ENCODE measurements at regions not wholly inside any gene's neighbourhood (a gene's known extent, or its start where the extent isn't known, plus 50 kb on each side); places are given as distances from the start of the nearest gene placed in this dataset.

DNA sequence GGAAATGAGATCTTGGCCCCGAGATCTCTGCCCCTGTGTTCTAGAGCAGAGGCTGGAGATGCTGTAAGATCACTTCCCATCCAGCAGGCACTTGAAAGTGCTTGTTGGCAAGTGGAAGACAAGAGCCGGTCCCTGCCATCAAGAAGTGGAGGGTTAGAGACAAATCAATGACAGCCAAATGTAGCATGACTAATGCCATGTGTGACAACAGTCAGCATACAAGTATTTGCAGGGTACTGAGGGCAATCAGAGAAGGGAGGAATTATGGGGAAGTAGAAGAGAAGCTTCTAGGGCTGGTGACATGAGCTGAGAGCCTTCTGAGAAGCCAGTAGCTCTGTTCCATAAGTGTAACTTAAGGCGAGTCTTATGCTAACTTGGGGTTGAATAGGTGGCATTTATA lies 58.6 kb downstream of the TMEM17 start:
- Histone ChIP-seq H3K27me3 (ENCODE audit: control insufficient read depth in 2 of 2, insufficient read depth in 1 of 2, low read length in 1 of 2) (no peaks in the 10 kb centered on the region), H3K4me3 (ENCODE audit: low read length in 2 of 2) (no peak overlapping the region)

DNA sequence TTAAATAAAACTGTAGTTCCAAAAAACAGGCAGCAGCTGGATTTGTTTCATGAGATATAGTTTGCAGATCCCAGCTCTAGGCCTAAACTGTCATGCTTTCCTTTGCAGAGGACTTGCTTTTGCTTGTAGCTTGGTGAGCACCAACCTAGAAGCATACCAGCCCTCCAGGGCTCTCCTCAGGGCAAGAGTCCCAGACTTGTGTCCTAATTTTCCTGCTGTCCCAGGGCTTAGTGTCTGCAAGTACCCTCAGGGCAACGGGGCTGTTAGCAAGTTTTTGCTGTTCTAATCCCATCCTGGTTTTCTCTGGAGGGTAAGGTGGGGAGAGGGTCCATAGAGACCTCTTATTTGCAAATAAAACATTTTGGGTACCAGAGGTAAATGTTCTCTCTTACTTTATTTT lies 59.5 kb downstream of the TMEM17 start:
- H3K27ac ChIP-seq (ENCODE audit: low read depth in 1 of 2, low read length in 1 of 2), result no peak overlapping the region
- no peaks in the 10 kb centered on the region for H3K36me3 ChIP-seq (ENCODE audit: control insufficient read depth in 2 of 2, insufficient read depth in 2 of 2, low read length in 1 of 2)
- H3K9me3 ChIP-seq (ENCODE audit: control insufficient read depth in 2 of 2, insufficient read depth in 1 of 2, low read length in 1 of 2), result peaks cover 0 to 2% of the 10 kb centered on the region in 2 donors
- 94% methylated on average over 1 of the region's 1 CpG for WGBS
- no peak overlapping the region for H3K4me3 ChIP-seq (ENCODE audit: low read length in 2 of 2)
- no peaks in the 10 kb centered on the region for H3K4me1 ChIP-seq (ENCODE audit: control insufficient read depth in 2 of 2, insufficient read depth in 2 of 2, low read length in 2 of 2)
- no peak for DNase-seq (ENCODE audit: low read depth in 6 of 9, low spot score in 9 of 9)
- no peaks in the 10 kb centered on the region for H3K27me3 ChIP-seq (ENCODE audit: control insufficient read depth in 2 of 2, insufficient read depth in 1 of 2, low read length in 1 of 2)

More for the DNA sequence above, 58.6 kb downstream of the TMEM17 start:
- H3K27ac ChIP-seq (ENCODE audit: low read depth in 1 of 2, low read length in 1 of 2), result no peak overlapping the region
- peaks cover 0 to 2% of the 10 kb centered on the region in 2 donors for H3K9me3 ChIP-seq (ENCODE audit: control insufficient read depth in 2 of 2, insufficient read depth in 1 of 2, low read length in 1 of 2)
- no peaks in the 10 kb centered on the region for H3K4me1 ChIP-seq (ENCODE audit: control insufficient read depth in 2 of 2, insufficient read depth in 2 of 2, low read length in 2 of 2)
- WGBS, result 96% methylated on average over 3 of the region's 3 CpGs
- H3K36me3 ChIP-seq (ENCODE audit: control insufficient read depth in 2 of 2, insufficient read depth in 2 of 2, low read length in 1 of 2), result no peaks in the 10 kb centered on the region
- no peak for DNase-seq (ENCODE audit: low read depth in 6 of 9, low spot score in 9 of 9)

DNA sequence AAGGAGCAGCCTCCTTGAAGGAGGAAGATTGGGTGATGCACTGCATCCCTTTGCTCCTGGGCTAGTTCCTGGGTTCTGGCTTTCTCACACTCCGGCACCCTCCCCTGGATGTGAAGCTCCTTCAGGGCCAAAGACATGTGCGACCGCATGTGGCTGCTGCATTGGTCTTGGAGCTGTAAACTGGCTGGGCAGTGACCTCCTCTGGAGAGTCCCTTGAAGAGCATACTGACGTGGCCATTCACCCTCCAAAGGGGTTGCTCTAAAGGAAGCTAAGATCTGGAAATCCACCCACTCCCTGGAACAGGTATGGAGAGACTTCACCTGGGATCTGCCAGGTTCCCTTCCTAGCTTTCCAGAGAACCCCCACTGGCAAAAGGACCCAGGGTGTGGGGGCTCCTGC lies 62.1 kb downstream of the TMEM17 start:
- Histone ChIP-seq H3K36me3 (ENCODE audit: control insufficient read depth in 2 of 2, insufficient read depth in 2 of 2, low read length in 1 of 2) (no peaks in the 10 kb centered on the region), H3K27ac (ENCODE audit: low read depth in 1 of 2, low read length in 1 of 2) (no peak overlapping the region), H3K9me3 (ENCODE audit: control insufficient read depth in 2 of 2, insufficient read depth in 1 of 2, low read length in 1 of 2) (peaks cover 0 to 2% of the 10 kb centered on the region in 2 donors), H3K27me3 (ENCODE audit: control insufficient read depth in 2 of 2, insufficient read depth in 1 of 2, low read length in 1 of 2) (no peaks in the 10 kb centered on the region), H3K4me1 (ENCODE audit: control insufficient read depth in 2 of 2, insufficient read depth in 2 of 2, low read length in 2 of 2) (no peaks in the 10 kb centered on the region), H3K4me3 (ENCODE audit: low read length in 2 of 2) (no peak overlapping the region)
- WGBS, result over 99% methylated on average over 4 of the region's 4 CpGs
- no peak for DNase-seq (ENCODE audit: low read depth in 6 of 9, low spot score in 9 of 9)

DNA sequence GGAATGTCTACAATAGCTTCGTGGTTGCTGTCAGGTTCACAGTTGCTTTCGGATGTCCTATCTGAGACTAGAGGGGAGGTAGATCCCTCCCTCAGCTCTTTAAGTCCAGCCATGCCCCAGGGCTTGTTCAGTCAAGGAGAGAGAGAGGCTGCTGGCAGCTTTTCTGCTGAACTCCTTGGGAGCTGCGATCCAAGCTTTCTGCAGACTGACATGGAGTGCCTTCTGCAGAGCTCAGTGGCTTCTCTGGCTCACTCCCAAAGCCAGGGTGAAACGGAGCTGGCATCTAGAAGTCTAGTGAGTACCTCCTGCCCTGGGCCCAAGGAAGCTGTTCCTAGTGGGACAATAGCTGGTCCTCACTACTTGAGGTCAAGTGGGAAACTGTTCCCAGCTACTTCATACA lies 62.5 kb downstream of the TMEM17 start:
- Histone ChIP-seq H3K36me3 (ENCODE audit: control insufficient read depth in 2 of 2, insufficient read depth in 2 of 2, low read length in 1 of 2) (no peaks in the 10 kb centered on the region), H3K4me3 (ENCODE audit: low read length in 2 of 2) (no peak overlapping the region), H3K27me3 (ENCODE audit: control insufficient read depth in 2 of 2, insufficient read depth in 1 of 2, low read length in 1 of 2) (no peaks in the 10 kb centered on the region), H3K9me3 (ENCODE audit: control insufficient read depth in 2 of 2, insufficient read depth in 1 of 2, low read length in 1 of 2) (peaks cover 0 to 2% of the 10 kb centered on the region in 2 donors), H3K4me1 (ENCODE audit: control insufficient read depth in 2 of 2, insufficient read depth in 2 of 2, low read length in 2 of 2) (no peaks in the 10 kb centered on the region), H3K27ac (ENCODE audit: low read depth in 1 of 2, low read length in 1 of 2) (no peak overlapping the region)
- WGBS, result 94% methylated on average over 4 of the region's 4 CpGs
- no peak for DNase-seq (ENCODE audit: low read depth in 6 of 9, low spot score in 9 of 9)

DNA sequence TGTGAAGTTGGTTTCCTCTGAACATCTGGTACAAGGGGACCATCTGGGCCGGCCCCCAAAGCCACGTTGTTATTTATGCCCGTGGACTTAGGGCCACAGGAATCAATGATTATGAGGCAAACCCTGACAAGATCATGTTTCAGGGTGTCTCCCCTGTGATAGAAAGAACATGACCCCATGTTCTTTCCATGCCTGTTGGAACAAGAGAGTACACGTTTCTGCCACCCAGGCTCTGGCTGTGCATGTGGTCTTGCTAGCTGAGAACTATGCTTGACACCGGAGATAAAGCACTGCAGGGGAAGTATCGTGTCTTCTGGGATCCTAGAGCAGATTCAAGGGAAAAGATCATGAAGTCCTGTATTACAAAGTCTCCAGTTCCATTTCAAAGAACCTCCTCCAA lies 64.2 kb downstream of the TMEM17 start:
- Histone ChIP-seq H3K4me3 (ENCODE audit: low read length in 2 of 2) (no peak overlapping the region), H3K9me3 (ENCODE audit: control insufficient read depth in 2 of 2, insufficient read depth in 1 of 2, low read length in 1 of 2) (no peaks in the 10 kb centered on the region), H3K27me3 (ENCODE audit: control insufficient read depth in 2 of 2, insufficient read depth in 1 of 2, low read length in 1 of 2) (no peaks in the 10 kb centered on the region), H3K4me1 (ENCODE audit: control insufficient read depth in 2 of 2, insufficient read depth in 2 of 2, low read length in 2 of 2) (no peaks in the 10 kb centered on the region), H3K27ac (ENCODE audit: low read depth in 1 of 2, low read length in 1 of 2) (no peak overlapping the region), H3K36me3 (ENCODE audit: control insufficient read depth in 2 of 2, insufficient read depth in 2 of 2, low read length in 1 of 2) (no peaks in the 10 kb centered on the region)
- DNase-seq (ENCODE audit: low read depth in 6 of 9, low spot score in 9 of 9), result no peak
- WGBS, result 92% methylated on average over 6 of the region's 6 CpGs

DNA sequence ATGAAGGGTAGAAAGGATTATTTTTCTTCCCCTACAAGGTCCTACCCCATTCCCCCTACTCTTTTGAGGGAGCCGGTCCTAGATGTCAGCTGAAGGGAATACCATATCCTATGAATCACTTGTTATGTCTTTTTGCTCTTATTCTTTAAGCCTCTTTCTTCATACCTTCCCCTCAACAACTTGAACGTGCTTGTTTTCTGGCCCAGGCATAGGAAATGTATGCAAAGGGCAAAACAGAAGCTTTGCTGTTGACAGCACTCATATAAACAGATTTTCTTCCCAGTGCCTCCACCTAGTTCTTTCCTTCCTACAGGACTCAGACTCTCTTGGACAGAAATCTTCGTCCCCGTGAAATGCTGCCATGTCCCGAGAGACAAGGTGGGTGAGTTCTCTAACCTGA lies 64.6 kb downstream of the TMEM17 start:
- no peak overlapping the region for H3K27ac ChIP-seq (ENCODE audit: low read depth in 1 of 2, low read length in 1 of 2)
- no peaks in the 10 kb centered on the region for H3K4me1 ChIP-seq (ENCODE audit: control insufficient read depth in 2 of 2, insufficient read depth in 2 of 2, low read length in 2 of 2)
- 93% methylated on average over 5 of the region's 5 CpGs for WGBS
- no peaks in the 10 kb centered on the region for H3K9me3 ChIP-seq (ENCODE audit: control insufficient read depth in 2 of 2, insufficient read depth in 1 of 2, low read length in 1 of 2)
- no peaks in the 10 kb centered on the region for H3K36me3 ChIP-seq (ENCODE audit: control insufficient read depth in 2 of 2, insufficient read depth in 2 of 2, low read length in 1 of 2)
- H3K27me3 ChIP-seq (ENCODE audit: control insufficient read depth in 2 of 2, insufficient read depth in 1 of 2, low read length in 1 of 2), result no peaks in the 10 kb centered on the region
- no peak for DNase-seq (ENCODE audit: low read depth in 6 of 9, low spot score in 9 of 9)
- H3K4me3 ChIP-seq (ENCODE audit: low read length in 2 of 2), result no peak overlapping the region

DNA sequence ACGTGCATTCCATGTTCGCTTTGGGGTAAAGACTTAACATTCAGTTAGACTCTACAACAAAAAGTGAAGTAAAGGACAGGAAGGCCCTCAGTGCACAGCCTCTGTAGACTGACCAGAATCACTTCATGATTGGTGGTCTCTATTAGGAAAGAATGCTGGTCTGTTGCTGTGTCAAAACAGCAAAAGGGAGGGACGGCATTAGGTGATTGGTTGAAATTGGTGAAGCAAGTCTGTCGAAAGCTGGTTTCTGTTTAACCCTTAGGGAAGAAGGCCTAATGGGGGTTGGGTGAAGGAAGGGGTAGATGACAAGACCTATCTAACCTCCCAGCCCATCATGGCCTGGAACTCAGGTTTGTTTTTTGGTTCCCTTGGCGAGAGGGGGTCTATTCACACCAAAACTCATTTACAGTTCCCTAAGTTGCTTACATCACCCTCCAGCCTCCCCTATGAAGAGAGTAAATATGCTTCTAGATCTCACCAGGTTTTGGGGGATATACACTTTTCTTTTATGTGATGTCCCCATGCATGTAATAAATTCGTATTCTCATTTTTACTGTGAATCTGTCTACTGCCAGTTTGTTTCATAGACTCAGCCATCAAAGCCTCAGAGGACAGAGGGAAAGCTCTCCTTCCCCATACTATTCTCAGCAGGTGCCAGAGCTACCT lies 65.6 kb downstream of the TMEM17 start:
- H3K4me3 ChIP-seq (ENCODE audit: low read length in 2 of 2), result no peak overlapping the region
- no peak for DNase-seq (ENCODE audit: low read depth in 6 of 9, low spot score in 9 of 9)
- H3K4me1 ChIP-seq (ENCODE audit: control insufficient read depth in 2 of 2, insufficient read depth in 2 of 2, low read length in 2 of 2), result no peaks in the 10 kb centered on the region
- no peak overlapping the region for H3K27ac ChIP-seq (ENCODE audit: low read depth in 1 of 2, low read length in 1 of 2)
- H3K27me3 ChIP-seq (ENCODE audit: control insufficient read depth in 2 of 2, insufficient read depth in 1 of 2, low read length in 1 of 2), result no peaks in the 10 kb centered on the region
- no peaks in the 10 kb centered on the region for H3K36me3 ChIP-seq (ENCODE audit: control insufficient read depth in 2 of 2, insufficient read depth in 2 of 2, low read length in 1 of 2)
- no peaks in the 10 kb centered on the region for H3K9me3 ChIP-seq (ENCODE audit: control insufficient read depth in 2 of 2, insufficient read depth in 1 of 2, low read length in 1 of 2)
- WGBS, result 96% methylated on average over 6 of the region's 6 CpGs

DNA sequence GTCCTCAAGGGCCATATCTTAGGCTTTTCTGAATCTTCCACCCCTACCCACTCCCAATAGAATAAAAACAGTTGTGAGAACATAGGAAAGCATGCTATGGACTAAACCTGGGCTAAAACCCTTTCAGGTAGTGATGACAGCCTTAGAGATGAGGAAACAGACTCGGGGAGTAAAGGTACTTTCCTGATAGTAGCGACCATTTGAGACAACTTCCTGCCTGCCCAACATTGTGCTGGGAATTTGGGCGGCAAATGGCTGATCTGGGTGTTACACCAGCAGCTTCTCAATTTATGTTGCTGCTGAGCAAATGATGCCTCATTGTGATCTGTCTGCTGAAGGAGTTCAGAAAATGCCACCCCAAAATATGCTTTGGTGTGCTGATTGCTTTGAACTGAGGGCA lies 66.6 kb downstream of the TMEM17 start:
- H3K36me3 ChIP-seq (ENCODE audit: control insufficient read depth in 2 of 2, insufficient read depth in 2 of 2, low read length in 1 of 2), result no peaks in the 10 kb centered on the region
- no peak overlapping the region for H3K27ac ChIP-seq (ENCODE audit: low read depth in 1 of 2, low read length in 1 of 2)
- no peaks in the 10 kb centered on the region for H3K4me1 ChIP-seq (ENCODE audit: control insufficient read depth in 2 of 2, insufficient read depth in 2 of 2, low read length in 2 of 2)
- no peaks in the 10 kb centered on the region for H3K27me3 ChIP-seq (ENCODE audit: control insufficient read depth in 2 of 2, insufficient read depth in 1 of 2, low read length in 1 of 2)
- no peak overlapping the region for H3K4me3 ChIP-seq (ENCODE audit: low read length in 2 of 2)
- 92% methylated on average over 3 of the region's 3 CpGs for WGBS
- no peaks in the 10 kb centered on the region for H3K9me3 ChIP-seq (ENCODE audit: control insufficient read depth in 2 of 2, insufficient read depth in 1 of 2, low read length in 1 of 2)
- DNase-seq (ENCODE audit: low read depth in 6 of 9, low spot score in 9 of 9), result no peak

DNA sequence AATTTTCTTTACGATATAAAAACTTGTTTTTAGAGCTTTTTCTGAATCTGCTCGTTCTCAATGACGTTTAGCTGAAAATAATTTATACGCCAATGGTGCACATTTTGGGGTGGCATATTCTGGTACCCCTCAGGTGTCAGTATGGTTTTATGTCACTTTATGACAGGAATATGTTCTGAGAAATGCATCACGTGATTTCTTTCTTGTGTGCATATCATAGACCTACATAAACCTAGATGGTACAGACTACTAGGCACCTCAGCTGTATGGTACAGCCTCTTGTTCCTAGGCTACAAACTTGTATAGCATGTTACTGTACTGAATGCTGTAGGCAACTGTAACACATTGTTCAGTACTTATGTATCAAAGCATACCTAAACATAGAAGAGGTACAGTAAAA lies 68.2 kb downstream of the TMEM17 start:
- H3K27ac ChIP-seq (ENCODE audit: low read depth in 1 of 2, low read length in 1 of 2), result no peak overlapping the region
- DNase-seq (ENCODE audit: low read depth in 6 of 9, low spot score in 9 of 9), result no peak
- no peaks in the 10 kb centered on the region for H3K36me3 ChIP-seq (ENCODE audit: control insufficient read depth in 2 of 2, insufficient read depth in 2 of 2, low read length in 1 of 2)
- WGBS, result 97% methylated on average over 5 of the region's 5 CpGs
- no peaks in the 10 kb centered on the region for H3K4me1 ChIP-seq (ENCODE audit: control insufficient read depth in 2 of 2, insufficient read depth in 2 of 2, low read length in 2 of 2)
- no peak overlapping the region for H3K4me3 ChIP-seq (ENCODE audit: low read length in 2 of 2)
- no peaks in the 10 kb centered on the region for H3K27me3 ChIP-seq (ENCODE audit: control insufficient read depth in 2 of 2, insufficient read depth in 1 of 2, low read length in 1 of 2)
- H3K9me3 ChIP-seq (ENCODE audit: control insufficient read depth in 2 of 2, insufficient read depth in 1 of 2, low read length in 1 of 2), result no peaks in the 10 kb centered on the region

DNA sequence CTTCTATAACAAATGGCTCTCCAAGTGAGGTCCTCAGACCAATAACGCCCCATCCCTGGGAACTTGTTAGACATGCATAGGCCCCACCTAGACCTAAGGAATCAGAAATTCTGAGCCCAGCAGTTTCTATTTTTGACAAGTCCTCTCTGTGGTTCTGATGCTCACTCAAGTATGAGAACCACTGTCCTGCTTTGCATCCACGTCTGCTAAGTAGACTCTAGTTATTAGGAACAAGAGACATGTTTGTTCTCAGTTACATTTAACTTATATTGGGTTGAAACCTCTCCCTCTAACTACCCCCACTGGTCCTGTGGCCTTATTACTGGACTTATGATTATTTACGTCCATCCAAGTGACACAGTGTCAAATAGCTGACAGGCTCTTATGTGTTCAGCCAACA lies 70.3 kb downstream of the TMEM17 start:
- Histone ChIP-seq H3K9me3 (ENCODE audit: control insufficient read depth in 2 of 2, insufficient read depth in 1 of 2, low read length in 1 of 2) (no peaks in the 10 kb centered on the region), H3K36me3 (ENCODE audit: control insufficient read depth in 2 of 2, insufficient read depth in 2 of 2, low read length in 1 of 2) (no peaks in the 10 kb centered on the region), H3K4me3 (ENCODE audit: low read length in 2 of 2) (no peak overlapping the region), H3K4me1 (ENCODE audit: control insufficient read depth in 2 of 2, insufficient read depth in 2 of 2, low read length in 2 of 2) (no peaks in the 10 kb centered on the region), H3K27ac (ENCODE audit: low read depth in 1 of 2, low read length in 1 of 2) (no peak overlapping the region), H3K27me3 (ENCODE audit: control insufficient read depth in 2 of 2, insufficient read depth in 1 of 2, low read length in 1 of 2) (no peaks in the 10 kb centered on the region)
- no peak for DNase-seq (ENCODE audit: low read depth in 6 of 9, low spot score in 9 of 9)
- 94% methylated on average over 3 of the region's 3 CpGs for WGBS

All from thymus (tissue), 11 donors.